HEK293 (cell line): ENCODE measurements at regions not wholly inside any gene's neighbourhood (a gene's known extent, or its start where the extent isn't known, plus 50 kb on each side); places are given as distances from the start of the nearest gene placed in this dataset.
"Not testable (repeated sequence)": the region's sequence is repeated elsewhere in the genome, so short reads cannot be mapped to it uniquely, and the experiment has no call there.

ENCODE experiments used
- CTCF ChIA-PET: fragments of 350-600 bp; formaldehyde crosslinking; extraction: SDS; loops from one replicate; lab custom pipeline; 2021; ENCODE audit warnings: antibody characterized with exemption; lab: Yijun Ruan, JAX
- POLR2A ChIA-PET: fragments of 300-600 bp; formaldehyde crosslinking; extraction: SDS; loops from one replicate; lab custom pipeline; 2020; ENCODE audit warnings: antibody characterized with exemption, inconsistent platforms; lab: Yijun Ruan, JAX
- H3K27ac ChIP-seq: fragments of 200-500 bp; sonication (Bioruptor generic); 2 replicates; pipeline ENCODE4 v1.5.1; 2014; ENCODE audit warnings: low read depth, low read length, control low read depth, inconsistent platforms; ENCODE audit errors: extremely low read depth
- H3K36me3 ChIP-seq, 2 experiments: fragments of 200-500 bp in 1 of 2; sonication (Bioruptor generic) in 1 of 2; 1 replicate in 1 of 2; 2 replicates in 1 of 2; pipeline ENCODE4 v1.5.1; 2014 to 2017; ENCODE audit warnings: inconsistent platforms in 2 of 2, low read length in 2 of 2; ENCODE audit not compliant: control insufficient read depth in 2 of 2, insufficient read depth in 1 of 2
- H3K4me1 ChIP-seq: fragments of 200-500 bp; sonication (Bioruptor generic); 2 replicates; pipeline ENCODE4 v1.5.1; 2014; ENCODE audit warnings: mild to moderate bottlenecking, low read length, inconsistent platforms; ENCODE audit not compliant: control insufficient read depth, insufficient read depth
- H3K4me3 ChIP-seq: 2 replicates; pipeline ENCODE4 v1.5.1; 2011; ENCODE audit warnings: low read depth, mild to moderate bottlenecking, control low read depth, low read length, moderate library complexity
- H3K9me3 ChIP-seq: fragments of 200-500 bp; sonication (Bioruptor generic); 2 replicates; pipeline ENCODE4 v1.5.1; 2014; ENCODE audit warnings: low read depth, low read length, inconsistent platforms; ENCODE audit not compliant: control insufficient read depth, insufficient read depth
- GLIS1 ChIP-seq: fragments of 450-650 bp; formaldehyde crosslinking; IDR thresholded peaks from 2 replicates; pipeline ENCODE4 v1.5.1; 2016; ENCODE audit warnings: missing biosample characterization, missing genetic modification characterization
- KLF1 ChIP-seq: fragments of 450-650 bp; formaldehyde crosslinking; IDR thresholded peaks from 2 replicates; pipeline ENCODE4 v1.5.1; 2016; ENCODE audit warnings: missing biosample characterization, missing genetic modification characterization
- YY2 ChIP-seq: fragments of 450-650 bp; formaldehyde crosslinking; IDR thresholded peaks from 2 replicates; pipeline ENCODE4 v1.5.1; 2016; ENCODE audit warnings: missing biosample characterization, missing genetic modification characterization
- ZBTB17 ChIP-seq: fragments of 450-650 bp; formaldehyde crosslinking; IDR thresholded peaks from 2 replicates; pipeline ENCODE4 v1.5.1; 2016; ENCODE audit warnings: missing biosample characterization, missing genetic modification characterization
- ZFP37 ChIP-seq: fragments of 450-650 bp; formaldehyde crosslinking; IDR thresholded peaks from 2 replicates; pipeline ENCODE4 v1.5.1; 2016; ENCODE audit warnings: missing biosample characterization, missing genetic modification characterization
- ZIC2 ChIP-seq: fragments of 450-650 bp; formaldehyde crosslinking; IDR thresholded peaks from 2 replicates; pipeline ENCODE4 v1.5.1; 2016; ENCODE audit warnings: missing biosample characterization, missing genetic modification characterization
- ZNF121 ChIP-seq: fragments of 450-650 bp; formaldehyde crosslinking; IDR thresholded peaks from 2 replicates; pipeline ENCODE4 v1.5.1; 2016; ENCODE audit warnings: missing biosample characterization, missing genetic modification characterization
- ZNF391 ChIP-seq: fragments of 450-650 bp; formaldehyde crosslinking; IDR thresholded peaks from 2 replicates; pipeline ENCODE4 v1.5.1; 2016; ENCODE audit warnings: low read depth, missing biosample characterization, missing genetic modification characterization, borderline replicate concordance
- ZNF423 ChIP-seq: fragments of 450-650 bp; formaldehyde crosslinking; IDR thresholded peaks from 2 replicates; pipeline ENCODE4 v1.5.1; 2016; ENCODE audit warnings: missing biosample characterization, missing genetic modification characterization
- ZNF561 ChIP-seq: fragments of 450-650 bp; IDR thresholded peaks from 2 replicates; pipeline ENCODE4 v1.5.1; 2018; ENCODE audit warnings: missing biosample characterization, missing genetic modification characterization, borderline replicate concordance
- ZNF600 ChIP-seq: fragments of 450-650 bp; formaldehyde crosslinking; IDR thresholded peaks from 2 replicates; pipeline ENCODE4 v1.5.1; 2016; ENCODE audit warnings: missing biosample characterization, missing genetic modification characterization
- ZNF621 ChIP-seq: fragments of 450-650 bp; formaldehyde crosslinking; IDR thresholded peaks from 2 replicates; pipeline ENCODE4 v1.5.1; 2017; ENCODE audit warnings: missing biosample characterization, missing genetic modification characterization
- ZNF624 ChIP-seq: fragments of 450-650 bp; formaldehyde crosslinking; IDR thresholded peaks from 2 replicates; pipeline ENCODE4 v1.5.1; 2017; ENCODE audit warnings: missing biosample characterization, missing genetic modification characterization
- ZNF704 ChIP-seq: fragments of 450-650 bp; formaldehyde crosslinking; IDR thresholded peaks from 2 replicates; pipeline ENCODE4 v1.5.1; 2016; ENCODE audit warnings: missing biosample characterization, missing genetic modification characterization
- ZNF792 ChIP-seq: fragments of 450-650 bp; formaldehyde crosslinking; IDR thresholded peaks from 2 replicates; pipeline ENCODE4 v1.5.1; 2016; ENCODE audit warnings: missing biosample characterization, missing genetic modification characterization
- ZXDB ChIP-seq: fragments of 450-650 bp; formaldehyde crosslinking; IDR thresholded peaks from 2 replicates; pipeline ENCODE4 v1.5.1; 2016; ENCODE audit warnings: missing biosample characterization, missing genetic modification characterization
- TF ChIP-seq, protein P1 (sequence below): fragments of 450-650 bp; formaldehyde crosslinking; IDR thresholded peaks from 2 replicates; pipeline ENCODE4 v1.5.1; 2016; ENCODE audit warnings: missing biosample characterization, missing genetic modification characterization

- TF ChIP-seq, protein P1, sequence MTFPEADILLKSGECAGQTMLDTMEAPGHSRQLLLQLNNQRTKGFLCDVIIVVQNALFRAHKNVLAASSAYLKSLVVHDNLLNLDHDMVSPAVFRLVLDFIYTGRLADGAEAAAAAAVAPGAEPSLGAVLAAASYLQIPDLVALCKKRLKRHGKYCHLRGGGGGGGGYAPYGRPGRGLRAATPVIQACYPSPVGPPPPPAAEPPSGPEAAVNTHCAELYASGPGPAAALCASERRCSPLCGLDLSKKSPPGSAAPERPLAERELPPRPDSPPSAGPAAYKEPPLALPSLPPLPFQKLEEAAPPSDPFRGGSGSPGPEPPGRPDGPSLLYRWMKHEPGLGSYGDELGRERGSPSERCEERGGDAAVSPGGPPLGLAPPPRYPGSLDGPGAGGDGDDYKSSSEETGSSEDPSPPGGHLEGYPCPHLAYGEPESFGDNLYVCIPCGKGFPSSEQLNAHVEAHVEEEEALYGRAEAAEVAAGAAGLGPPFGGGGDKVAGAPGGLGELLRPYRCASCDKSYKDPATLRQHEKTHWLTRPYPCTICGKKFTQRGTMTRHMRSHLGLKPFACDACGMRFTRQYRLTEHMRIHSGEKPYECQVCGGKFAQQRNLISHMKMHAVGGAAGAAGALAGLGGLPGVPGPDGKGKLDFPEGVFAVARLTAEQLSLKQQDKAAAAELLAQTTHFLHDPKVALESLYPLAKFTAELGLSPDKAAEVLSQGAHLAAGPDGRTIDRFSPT (tag by site-specific recombination): no peak
- TF ChIP-seq ZNF561 (no peak), ZNF121 (tag by site-specific recombination) (no peak), YY2 (no peak), ZNF624 (tag by site-specific recombination) (no peak), ZNF423 (tag by site-specific recombination) (no peak), KLF1 (tag by site-specific recombination) (no peak)
Measured at GRCh38 chr12:131267576-131267975, 313.9 kb downstream of the ADGRD1 start (continued).

GRCh38 chr12:131268123-131268522, 314.4 kb downstream of the ADGRD1 start:
- CTCF ChIA-PET, POLR2A ChIA-PET, H3K36me3 ChIP-seq, H3K9me3 ChIP-seq, H3K27ac ChIP-seq, H3K4me1 ChIP-seq, H3K4me3 ChIP-seq: not testable (repeated sequence)

DNA sequence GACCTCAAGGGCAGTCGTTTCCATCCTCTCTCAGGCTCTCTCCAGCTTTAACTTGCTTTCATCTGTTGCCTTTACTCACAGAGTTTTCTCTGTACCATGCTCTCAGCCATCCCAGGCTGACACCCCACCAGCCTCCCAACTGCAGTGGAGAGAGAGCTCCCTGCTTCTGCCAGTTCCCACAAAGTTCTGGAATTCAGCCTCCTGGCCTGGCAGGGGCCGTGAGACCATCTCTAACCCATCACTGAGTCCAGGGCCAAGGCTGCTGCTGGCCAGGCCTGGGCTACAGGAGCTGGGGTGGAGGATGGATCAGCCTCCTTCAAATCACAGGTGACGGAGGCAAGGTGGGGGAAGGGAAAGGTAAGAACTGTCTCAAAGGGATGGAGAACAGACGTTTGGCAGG, 314.9 kb downstream of the ADGRD1 start:
- H3K9me3 ChIP-seq, H3K27ac ChIP-seq, H3K4me3 ChIP-seq, H3K36me3 ChIP-seq, CTCF ChIA-PET, POLR2A ChIA-PET, H3K4me1 ChIP-seq: not testable (repeated sequence)

DNA sequence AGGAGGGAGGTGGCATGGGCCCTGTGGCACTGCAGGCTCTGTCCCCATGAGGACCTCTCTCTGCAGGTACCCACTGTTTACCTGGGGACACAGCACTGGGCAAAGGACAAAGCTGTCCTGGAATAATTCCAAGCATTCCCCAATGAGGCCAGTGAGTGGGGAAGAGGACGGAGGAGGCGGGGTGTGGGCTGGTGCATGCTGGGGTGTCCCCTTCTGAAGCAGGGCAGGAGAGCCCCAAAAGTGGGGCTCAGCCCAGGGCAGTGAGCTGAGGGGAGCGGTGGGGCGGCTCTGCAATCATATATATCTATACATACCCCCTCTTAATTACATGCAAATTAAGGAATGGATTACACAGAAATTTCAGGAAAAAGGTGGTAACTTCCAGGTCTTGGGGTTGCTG, 315.8 kb downstream of the ADGRD1 start:
- Histone ChIP-seq H3K9me3 (no peaks in the 10 kb centered on the region), H3K4me1 (no peaks in the 10 kb centered on the region), H3K27ac (no peak overlapping the region), H3K4me3 (no peak overlapping the region), H3K36me3 (no peaks in the 10 kb centered on the region)
- TF ChIP-seq ZXDB: no peak
- no peak for TF ChIP-seq ZFP37 (tag by site-specific recombination)
- no peak for TF ChIP-seq ZNF600 (tag by site-specific recombination)
- TF ChIP-seq ZNF391 (tag by site-specific recombination): no peak
- no peak for TF ChIP-seq ZNF792 (tag by site-specific recombination)
- no peak for TF ChIP-seq ZNF621 (tag by site-specific recombination)
- no peak for TF ChIP-seq ZNF704 (tag by site-specific recombination)
- POLR2A ChIA-PET: no interaction called here
- CTCF ChIA-PET: no interaction called here

GRCh38 chr12:131269977-131270376, 316.3 kb downstream of the ADGRD1 start:
- POLR2A ChIA-PET, H3K9me3 ChIP-seq, H3K36me3 ChIP-seq, H3K27ac ChIP-seq, CTCF ChIA-PET, H3K4me3 ChIP-seq, H3K4me1 ChIP-seq: not testable (repeated sequence)
- TF ChIP-seq ZBTB17 (tag by site-specific recombination) (peak; percentile 20; the same call in 1 of the 2 replicates), GLIS1 (tag by site-specific recombination) (0 out of 2 replicates have a peak, but pooled peaks have one; percentile 25), ZIC2 (tag by site-specific recombination) (peak; percentile 12; the same call in 1 of the 2 replicates)
